Hindlimb muscle (tissue), 1 donor: ENCODE measurements at regions not wholly inside any gene's neighbourhood (a gene's known extent, or its start where the extent isn't known, plus 50 kb on each side); places are given as distances from the start of the nearest gene placed in this dataset.
"Not testable (repeated sequence)": the region's sequence is repeated elsewhere in the genome, so short reads cannot be mapped to it uniquely, and the experiment has no call there.

ENCODE experiments used
- DNase-seq: peaks from one replicate; pipeline ENCODE4 v3.0.0-alpha.2; 2013

DNA sequence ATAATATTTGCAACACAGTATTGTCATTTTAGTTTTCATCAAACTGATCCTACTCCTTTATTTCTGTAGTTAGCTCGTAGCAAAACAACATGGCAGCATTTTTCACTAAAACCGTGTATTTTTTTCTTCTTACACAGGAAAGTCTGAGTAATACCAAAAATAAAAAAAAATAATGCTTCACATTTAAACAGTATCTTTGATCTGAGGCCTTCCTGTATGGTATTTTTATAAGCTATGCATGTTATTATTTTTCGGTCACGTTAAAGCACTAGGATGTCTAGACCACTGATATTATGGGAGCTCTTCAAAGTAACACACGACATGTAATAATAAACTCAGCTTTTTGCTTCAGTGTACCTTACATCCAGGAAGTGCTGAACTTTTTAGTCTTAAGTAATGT is 94.1 kb upstream of the SRD5A3 start:
- DNase-seq, result no peak

DNA sequence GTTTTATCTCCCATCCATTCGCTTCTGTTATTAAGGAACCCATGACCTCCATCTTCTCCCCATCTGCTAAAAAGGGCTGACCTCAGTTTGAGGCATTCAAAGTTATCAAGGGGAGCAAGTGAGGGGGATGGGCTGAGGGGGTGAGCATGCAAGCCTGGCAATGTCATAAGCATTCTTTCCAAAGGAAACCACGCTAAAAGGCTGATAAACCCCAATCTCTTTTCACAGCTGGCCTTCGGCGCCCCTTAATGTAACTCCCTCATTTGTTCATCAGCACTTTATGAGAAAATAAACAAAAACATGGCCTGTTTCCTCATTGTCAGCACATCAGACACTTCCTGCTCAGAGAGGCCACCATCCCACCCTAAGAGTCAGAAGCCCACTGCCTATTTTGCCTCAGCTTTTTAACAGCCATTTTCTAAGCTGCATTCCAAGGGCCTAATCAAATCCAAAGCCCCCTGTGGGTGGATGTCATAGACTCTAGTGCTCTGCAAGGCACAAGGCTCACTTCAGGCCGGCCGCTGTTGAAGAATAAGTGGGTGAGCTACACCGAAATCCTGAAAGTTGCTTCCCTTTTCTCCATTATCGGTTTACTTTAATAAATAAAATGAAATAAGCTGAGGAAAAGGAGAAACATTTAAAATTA is 92.0 kb upstream of the SRD5A3 start:
- DNase-seq, result no peak

DNA sequence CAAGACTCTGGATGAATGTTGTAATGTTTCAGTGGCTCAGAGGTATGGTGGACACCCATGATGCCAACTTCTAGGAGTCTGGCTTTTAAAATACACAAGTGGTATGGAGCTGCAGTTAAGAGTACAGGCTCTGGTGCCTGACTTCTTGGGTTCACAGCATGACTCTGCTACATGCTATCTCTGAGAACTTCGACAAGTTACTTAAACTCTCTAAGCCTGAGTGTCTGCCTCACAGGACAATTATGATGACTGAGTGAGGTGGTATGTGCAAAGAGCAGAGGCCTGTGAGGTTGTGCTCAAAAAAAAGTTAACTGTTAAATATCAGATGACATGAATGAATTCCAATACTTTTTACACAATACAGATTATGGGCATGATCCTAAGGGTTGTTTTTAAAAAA is 90.9 kb upstream of the SRD5A3 start:
- no peak for DNase-seq

DNA sequence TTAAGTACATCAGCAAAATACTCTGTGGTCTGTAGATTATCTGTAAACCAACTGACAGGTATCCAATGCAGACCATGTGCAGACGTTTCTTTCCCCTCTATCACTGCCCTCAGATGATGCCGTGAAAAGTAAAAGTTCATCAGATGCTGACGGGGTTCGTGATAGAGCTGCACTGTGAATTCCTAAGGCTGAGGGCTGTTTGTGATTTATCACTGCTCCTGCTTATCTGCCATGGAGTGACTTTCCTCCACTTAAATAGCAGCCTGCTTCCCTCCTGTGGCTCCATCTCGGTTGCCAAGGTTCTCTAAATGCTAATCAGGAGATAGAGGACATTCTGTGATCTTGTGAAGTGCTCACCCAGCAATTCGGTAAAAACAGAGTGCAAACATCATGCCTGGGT is 89.3 kb upstream of the SRD5A3 start:
- DNase-seq, result no peak

DNA sequence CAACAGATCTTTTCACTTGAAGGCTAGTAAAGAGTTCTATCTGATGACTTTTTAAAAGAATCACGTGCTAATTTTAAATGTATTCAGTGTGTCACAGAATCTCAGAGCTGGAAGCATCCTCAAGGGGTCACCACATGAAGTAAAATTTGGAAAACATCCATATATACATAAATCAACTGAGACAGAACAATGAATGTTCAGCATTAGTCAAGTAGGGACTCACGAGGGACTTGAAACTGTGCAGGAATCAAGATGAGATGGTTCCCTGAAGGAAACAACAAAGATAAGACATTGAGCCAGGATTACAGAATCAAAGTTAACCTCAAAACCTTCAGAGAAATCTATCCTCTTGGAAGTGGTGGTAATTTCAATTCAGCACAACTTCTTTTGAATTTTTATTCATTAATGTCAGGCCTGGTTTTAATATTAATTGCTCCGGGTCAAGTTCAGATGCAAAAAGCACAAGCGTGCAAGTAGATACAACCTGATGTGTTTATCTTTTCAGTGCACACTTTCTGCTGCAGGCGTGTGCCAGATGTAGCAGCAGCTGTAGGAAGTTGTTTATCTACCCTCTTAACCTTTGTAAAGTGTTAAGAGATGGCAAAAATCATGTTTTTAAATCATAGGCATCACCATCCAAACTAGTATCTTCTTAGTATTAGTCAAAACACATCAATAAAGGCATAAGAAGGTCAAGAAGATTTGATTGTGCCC is 87.7 kb upstream of the SRD5A3 start:
- DNase-seq, result no peak

DNA sequence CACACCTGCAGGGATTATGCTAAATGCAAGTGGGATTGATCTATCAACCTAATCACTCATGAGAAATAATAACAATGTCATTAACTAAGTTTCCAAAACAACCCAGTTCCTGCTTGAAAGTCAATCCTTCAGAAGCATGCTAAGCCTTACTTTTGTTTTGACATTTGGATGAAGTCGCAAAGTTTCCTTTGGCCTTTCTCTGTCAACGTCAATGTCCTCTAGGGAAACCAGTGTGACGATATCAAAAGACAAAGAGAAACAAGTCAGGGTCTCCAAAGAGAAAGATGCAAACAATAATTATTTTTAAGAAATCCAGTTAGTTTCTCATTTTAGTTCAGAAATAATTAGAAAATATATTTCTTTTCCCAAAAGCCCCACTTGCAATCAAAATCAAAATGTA is 86.7 kb upstream of the SRD5A3 start:
- DNase-seq, result no peak

DNA sequence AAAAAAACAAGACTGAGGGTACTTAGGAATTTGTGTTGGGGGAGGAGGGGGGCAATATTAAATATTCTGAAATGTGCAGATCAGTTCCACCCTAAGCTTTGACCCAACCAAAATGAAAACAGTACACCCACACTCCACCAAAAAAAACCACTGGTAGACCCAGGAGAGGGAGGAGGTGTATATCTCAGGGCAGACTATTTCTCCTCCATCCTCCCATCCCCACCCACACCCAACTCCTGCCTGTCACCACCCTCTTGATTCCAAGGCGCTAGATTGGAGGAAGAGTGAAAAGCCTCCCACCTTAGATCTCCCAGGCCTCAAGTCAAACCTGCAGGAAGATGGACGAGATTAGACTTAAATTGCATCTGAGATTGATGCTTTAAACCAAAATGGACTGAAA is 76.6 kb upstream of the SRD5A3 start:
- DNase-seq, result no peak

DNA sequence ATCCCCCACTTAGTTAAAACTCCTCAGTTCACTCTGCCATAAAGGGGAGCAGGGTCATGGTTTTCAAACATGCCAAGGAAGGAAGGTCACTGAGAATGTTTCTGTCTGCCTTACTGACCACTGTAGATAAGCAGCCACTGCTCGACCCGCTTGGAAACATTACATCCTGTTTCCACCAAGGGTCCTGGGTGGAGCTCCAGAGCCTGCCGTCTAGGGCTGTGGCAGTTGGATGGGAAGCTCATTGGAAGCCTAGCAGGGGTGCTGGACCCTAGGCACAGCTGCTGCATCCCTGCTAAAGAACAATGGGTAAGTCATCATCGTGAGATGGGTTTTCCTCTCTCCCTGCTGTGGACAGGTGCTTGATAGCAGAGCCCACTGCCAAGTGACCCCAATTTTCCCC is 76.0 kb upstream of the SRD5A3 start:
- DNase-seq, result no peak

DNA sequence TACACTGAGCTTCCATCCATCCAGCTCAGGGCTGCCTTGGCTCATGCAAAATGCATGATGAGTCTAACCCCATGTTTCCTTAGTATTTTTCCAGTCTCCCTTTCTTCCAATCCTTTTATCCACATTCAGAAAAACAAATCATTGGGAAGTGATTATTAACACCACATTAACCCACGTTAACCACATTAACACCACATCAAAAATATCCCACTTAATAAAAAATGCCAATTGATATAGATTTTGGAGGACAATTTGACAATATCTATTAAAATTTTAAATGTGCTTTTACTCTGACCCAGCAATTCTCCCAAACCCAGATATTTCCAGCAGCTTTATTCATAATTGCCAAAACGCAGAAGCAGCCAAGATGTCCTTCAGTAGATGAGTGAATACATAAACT is 75.6 kb upstream of the SRD5A3 start:
- no peak for DNase-seq

DNA sequence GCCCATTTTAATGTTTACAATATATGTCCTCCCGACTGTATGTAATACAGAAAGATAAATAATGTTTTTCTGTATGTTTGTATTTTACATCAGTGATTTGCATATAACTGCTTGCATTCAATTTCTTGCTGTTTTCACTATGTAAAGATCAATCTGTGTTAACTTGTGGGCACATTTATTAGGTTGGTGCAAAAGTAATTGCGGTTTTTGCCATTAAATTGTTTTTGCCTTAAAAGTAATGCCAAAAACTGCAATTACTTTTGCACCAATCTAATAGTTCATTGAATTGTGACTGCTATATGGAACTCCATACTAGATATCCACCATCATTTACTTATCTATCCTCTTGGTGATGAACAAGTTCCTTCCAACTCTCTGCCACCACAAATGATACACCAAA is 73.9 kb upstream of the SRD5A3 start:
- no peak for DNase-seq

DNA sequence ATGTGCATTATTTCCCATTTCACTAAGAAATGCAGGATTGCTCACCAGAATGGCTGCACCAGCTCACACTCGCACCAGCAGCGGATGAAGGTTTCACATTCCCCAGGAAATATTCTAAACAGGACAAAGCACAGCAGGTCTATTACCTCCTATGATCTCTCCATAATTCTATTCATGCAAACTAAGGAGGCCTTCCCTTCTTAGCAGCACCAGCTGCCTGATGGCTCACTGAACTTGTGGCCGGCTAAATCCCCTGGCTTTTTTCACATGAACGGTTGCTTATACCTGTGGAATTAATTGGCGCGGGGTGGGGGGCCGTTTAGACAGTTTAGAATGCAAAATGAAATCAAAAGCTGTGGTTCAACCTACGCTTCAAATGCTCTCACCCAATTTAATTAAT is 73.5 kb upstream of the SRD5A3 start:
- no peak for DNase-seq

DNA sequence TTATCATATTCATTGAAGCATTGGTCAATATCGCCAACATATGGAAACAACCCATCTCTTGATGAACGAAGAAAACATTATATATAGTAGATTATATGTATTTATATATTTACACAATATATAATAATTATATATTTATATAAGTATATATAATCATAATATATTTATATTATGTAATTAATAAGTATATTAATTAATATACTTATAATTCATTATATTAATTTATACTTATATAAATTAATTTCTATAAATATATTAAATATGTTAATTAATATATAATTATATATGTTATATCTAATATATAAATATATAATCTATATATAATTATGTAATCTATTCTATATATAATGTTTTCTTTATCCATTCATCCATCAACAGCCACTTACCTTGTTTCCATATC is 69.0 kb upstream of the SRD5A3 start:
- DNase-seq, result no peak

DNA sequence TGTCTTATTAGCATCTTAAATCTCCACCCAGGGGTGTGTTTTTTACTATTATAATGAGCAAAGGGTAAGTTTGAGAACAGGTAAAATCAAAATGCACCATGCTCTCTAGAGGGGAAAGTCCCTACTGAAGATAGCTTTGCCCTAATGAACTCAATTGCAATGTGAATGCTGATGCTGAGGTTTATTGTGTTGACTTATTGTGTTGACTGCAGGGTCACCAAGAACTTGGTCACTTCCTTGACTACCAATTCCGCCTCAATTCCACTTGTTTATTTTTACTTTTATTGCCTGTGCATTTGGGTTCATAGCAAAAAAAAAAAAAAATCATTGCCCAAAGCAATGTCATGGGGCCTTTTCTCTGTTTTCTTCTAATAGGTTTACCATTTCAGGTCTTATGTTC is 67.7 kb upstream of the SRD5A3 start:
- no peak for DNase-seq

DNA sequence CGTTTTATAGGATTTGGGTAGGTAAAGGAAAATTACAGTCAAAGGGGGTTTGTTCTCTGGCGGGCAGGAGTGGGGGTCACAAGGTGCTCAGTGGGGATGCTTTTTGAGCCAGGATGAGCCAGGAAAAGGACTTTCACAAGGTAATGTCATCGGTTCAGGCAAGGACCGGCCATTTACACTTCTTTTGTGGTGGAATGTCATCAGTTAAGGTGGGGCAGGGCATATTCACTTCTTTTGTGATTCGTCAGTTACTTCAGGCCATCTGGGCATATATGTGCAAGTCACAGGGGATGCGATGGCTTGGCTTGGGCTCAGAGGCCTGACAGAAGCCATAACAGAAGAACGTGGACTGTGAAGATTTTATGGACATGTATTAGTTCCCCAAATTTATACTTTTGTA is 65.6 kb upstream of the SRD5A3 start:
- not testable (repeated sequence) for DNase-seq

DNA sequence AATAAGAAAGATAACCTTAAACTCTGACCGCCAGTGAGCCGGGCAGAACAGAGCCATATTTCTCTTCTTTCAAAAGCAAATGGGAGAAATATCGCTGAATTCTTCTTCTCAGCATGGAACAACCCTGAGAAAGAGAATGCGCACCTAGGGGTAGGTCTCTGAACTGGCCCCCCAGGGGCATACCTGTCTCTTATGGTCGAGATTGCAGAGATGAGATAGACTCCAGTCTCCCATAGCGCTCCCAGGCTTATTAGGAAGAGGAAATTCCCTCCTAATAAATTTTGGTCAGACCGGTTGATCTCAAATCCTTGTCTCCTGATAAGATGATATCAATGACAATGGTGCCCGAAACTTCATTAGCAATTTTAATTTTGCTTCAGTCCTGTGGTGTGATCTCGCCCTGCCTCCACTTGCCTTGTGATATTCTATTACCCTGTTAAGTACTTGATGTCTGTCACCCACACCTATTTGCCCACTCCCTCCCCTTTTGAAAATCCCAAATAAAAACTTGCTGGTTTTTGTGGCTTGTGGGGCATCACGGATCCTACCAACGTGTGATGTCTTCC is 64.8 kb upstream of the SRD5A3 start:
- not testable (repeated sequence) for DNase-seq

DNA sequence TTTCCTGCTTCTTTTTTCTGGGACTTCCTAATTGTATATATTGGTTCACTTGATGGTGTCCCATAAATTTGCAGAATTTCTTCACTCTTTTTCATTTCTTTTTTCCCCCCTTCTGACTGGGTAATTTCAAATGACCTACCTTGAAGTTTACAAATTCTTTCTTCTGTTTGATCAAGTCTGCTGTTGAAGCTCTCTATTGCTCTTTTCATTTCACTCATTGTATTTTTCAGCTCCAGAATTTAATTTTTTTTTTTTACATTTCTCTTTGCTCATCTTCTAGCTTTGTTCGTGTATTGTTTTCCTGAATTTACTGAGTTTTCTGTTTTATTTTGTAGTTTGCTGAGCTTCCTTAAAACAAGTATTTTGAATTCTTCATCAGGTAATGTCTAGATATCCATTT is 61.7 kb upstream of the SRD5A3 start:
- no peak for DNase-seq

DNA sequence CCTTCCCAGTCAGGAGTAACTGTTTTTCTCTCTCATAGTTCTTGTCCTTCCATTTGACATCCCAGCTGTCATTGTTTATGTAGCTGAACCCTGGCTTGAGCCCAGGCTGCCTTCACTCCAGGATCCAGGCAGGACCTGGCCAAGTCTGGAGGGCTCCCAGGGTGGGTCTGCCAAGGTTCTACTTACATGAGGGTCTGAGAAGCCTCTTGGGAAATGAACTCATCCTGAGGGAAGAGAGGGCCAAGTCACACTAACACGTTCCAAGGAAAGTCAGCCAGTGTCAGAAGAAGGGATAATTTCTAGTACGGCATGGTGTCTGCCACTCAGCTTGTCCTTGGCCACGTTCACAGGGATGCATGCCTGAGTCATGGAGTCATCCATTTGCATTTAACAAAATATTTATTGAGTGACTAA is 54.8 kb upstream of the SRD5A3 start:
- no peak for DNase-seq

DNA sequence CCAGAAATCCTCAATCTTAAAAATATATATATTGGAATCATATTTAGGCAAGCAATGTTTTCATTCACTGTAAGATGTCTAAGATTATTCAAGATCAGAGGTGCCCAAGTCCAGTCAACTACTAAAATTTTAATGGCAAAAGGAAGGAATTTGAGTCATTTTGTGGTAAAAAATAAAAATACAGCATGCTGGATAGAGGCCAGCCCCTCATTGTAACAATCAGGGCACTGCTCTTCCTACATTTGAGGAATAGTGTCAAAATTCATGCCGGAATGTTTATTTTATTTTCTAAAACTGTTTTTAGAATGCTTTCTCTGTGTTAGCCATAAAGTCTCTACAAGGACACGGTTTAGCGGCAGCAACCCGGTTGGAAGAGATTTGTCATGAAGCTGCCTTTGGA is 49.9 kb upstream of the SRD5A3 start:
- no peak for DNase-seq
